ENCODE measurements at regions not wholly inside any gene's neighbourhood (a gene's known extent, or its start where the extent isn't known, plus 50 kb on each side); places are given as distances from the start of the nearest gene placed in this dataset.

GRCh38 chr2:66240286-66240685 is 194.6 kb upstream of the MEIS1 start:
- no peak overlapping the region for H3K27ac ChIP-seq
- H3K9me3 ChIP-seq: no peaks in the 10 kb centered on the region
- H3K4me1 ChIP-seq: peaks cover 0 to 12% of the 10 kb centered on the region in 2 donors
- H3K36me3 ChIP-seq: no peaks in the 10 kb centered on the region
- no peaks in the 10 kb centered on the region for H3K27me3 ChIP-seq
- DNase-seq (ENCODE audit: low spot score): no peak
- no peak overlapping the region for H3K4me3 ChIP-seq
- no peak for TF ChIP-seq CTCF (IDR thresholded peaks at IDR 0.05)

DNA sequence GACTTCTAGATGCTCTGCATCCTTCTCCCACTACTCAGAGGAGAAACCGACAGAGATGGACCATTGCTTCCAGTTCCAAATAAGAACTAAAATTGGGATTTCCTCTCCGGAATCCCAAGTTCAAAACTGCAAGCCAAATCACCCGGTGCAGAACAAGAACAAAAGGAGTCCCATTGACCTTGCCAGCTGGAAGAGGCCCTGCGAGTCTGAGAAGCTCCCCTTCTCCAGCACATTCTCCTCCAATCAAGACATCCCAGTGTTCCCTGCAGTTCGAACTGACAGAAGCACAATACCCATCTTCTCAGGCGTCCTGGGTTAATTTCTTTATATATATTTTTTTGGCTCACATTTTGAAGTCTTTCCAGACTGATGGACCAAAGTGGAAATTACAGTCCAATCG is 195.3 kb upstream of the MEIS1 start:
- DNase-seq (ENCODE audit: low spot score): no peak
- Histone ChIP-seq H3K4me3 (no peak overlapping the region), H3K27me3 (no peaks in the 10 kb centered on the region), H3K4me1 (peaks cover 0 to 12% of the 10 kb centered on the region in 2 donors), H3K36me3 (no peaks in the 10 kb centered on the region), H3K9me3 (no peaks in the 10 kb centered on the region), H3K27ac (no peak overlapping the region)
- TF ChIP-seq CTCF (IDR thresholded peaks at IDR 0.05): no peak

- Histone ChIP-seq H3K36me3 (no peaks in the 10 kb centered on the region), H3K9me3 (no peaks in the 10 kb centered on the region), H3K4me3 (no peak overlapping the region), H3K27me3 (no peaks in the 10 kb centered on the region), H3K4me1 (peaks cover 0 to 12% of the 10 kb centered on the region in 2 donors), H3K27ac (no peak overlapping the region)
- no peak for TF ChIP-seq CTCF (IDR thresholded peaks at IDR 0.05)
- DNase-seq (ENCODE audit: low spot score): no peak
These were observed 197.0 kb upstream of the MEIS1 start for GRCh38 chr2:66237803-66238379.

GRCh38 chr2:66236816-66237802 is 197.8 kb upstream of the MEIS1 start:
- no peak for DNase-seq (ENCODE audit: low spot score)
- TF ChIP-seq CTCF (IDR thresholded peaks at IDR 0.05): no peak
- Histone ChIP-seq H3K27ac (no peak overlapping the region), H3K9me3 (no peaks in the 10 kb centered on the region), H3K36me3 (no peaks in the 10 kb centered on the region), H3K4me3 (no peak overlapping the region), H3K4me1 (peaks cover 0 to 12% of the 10 kb centered on the region in 2 donors), H3K27me3 (no peaks in the 10 kb centered on the region)

- Histone ChIP-seq H3K27me3 (no peaks in the 10 kb centered on the region), H3K4me3 (no peak overlapping the region), H3K9me3 (no peaks in the 10 kb centered on the region), H3K4me1 (peaks cover 0 to 12% of the 10 kb centered on the region in 2 donors), H3K27ac (no peak overlapping the region), H3K36me3 (no peaks in the 10 kb centered on the region)
- TF ChIP-seq CTCF (IDR thresholded peaks at IDR 0.05): no peak
- DNase-seq (ENCODE audit: low spot score): no peak
These were observed 198.7 kb upstream of the MEIS1 start for GRCh38 chr2:66236067-66236685.

Data from right atrium auricular region (tissue), 2 donors.